Pons (tissue), 1 donor: ENCODE measurements at regions not wholly inside any gene's neighbourhood (a gene's known extent, or its start where the extent isn't known, plus 50 kb on each side); places are given as distances from the start of the nearest gene placed in this dataset.
"Not testable (repeated sequence)": the region's sequence is repeated elsewhere in the genome, so short reads cannot be mapped to it uniquely, and the experiment has no call there.

Source experiments
- DNase-seq: peaks from one replicate; pipeline ENCODE4 v3.0.0-alpha.2; 2016; ENCODE audit warnings: low spot score

DNA sequence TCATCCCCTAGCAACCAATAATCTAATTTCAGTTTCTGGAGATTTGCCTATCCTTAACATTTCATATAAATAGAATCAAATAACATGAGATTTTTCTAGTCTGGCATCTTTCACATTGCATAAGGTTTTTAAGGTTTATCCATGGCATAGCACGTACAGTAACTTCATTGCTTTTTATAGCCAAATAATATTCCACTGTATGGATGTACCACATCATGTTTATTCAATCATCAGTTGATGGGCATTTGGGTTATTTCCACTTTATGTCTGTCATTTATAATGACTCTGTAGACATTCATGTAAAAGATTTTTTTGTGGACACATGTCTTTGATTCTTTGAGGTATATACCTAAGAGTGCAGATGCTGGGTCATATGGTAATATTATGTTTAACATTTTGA, 1052.6 kb downstream of the DNAJB9 start:
- no peak for DNase-seq

DNA sequence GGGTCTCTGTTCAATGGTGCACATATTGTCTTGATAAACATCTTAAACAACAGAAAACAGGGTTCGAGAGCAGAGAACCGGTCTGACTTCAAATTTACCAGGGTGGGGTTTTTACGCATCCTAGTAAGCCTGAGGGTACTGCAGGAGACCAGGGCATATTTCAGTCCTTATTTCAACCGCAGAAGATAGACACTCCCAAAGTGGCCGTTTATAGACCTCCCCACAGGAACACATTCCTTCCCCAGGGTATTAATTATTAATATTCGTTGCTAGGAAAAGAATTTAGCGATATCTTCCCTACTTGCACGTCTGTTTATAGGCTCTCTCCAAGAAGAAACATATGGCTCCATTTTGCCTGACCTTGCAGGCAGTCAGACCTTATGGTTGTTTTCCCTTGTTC, 1063.2 kb downstream of the DNAJB9 start:
- not testable (repeated sequence) for DNase-seq

DNA sequence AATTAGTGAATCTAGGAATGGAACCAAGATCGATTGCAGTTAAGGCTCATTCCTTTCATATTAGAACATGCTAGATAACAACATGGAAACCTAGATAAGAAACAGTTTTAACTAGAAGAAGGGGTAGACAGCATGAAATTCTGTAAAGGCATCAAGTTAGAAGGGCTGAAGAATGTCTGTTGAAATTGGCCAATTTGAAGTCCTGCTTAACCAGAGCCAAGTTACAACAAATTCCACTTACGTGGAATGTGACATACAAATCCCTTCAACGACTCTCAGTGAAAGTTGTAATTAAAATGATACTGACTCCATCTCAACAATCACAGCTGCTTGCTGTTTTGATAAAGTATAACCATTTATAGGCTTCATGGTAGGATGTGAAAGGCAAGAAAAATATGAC, 1065.7 kb downstream of the DNAJB9 start:
- no peak for DNase-seq

DNA sequence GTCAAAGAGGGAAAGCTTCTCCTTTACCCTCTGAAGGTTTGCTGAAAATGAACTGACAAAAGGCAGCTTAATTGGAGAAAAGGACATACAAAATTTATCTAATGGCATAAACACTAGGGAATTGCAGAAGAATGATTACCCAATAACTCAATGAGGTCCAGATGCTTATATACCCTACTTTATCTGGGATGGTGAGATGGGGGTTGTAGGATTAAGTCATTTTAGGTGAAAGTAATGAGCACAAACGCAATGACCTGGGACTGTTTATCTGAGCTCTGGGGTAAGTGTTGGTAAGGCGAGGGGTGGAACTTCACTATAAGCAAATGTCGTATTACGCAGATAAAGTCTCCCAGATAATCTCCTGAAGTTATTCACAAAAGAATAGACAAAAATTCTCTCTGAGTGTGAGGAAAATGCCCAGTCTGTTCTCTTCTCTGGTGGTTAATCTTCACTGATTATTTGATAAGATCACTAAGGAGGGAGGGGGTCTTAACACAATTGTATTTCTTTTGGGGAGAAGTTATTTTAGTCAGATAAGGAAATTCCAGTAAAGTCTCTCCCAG, 1067.8 kb downstream of the DNAJB9 start:
- no peak for DNase-seq

DNA sequence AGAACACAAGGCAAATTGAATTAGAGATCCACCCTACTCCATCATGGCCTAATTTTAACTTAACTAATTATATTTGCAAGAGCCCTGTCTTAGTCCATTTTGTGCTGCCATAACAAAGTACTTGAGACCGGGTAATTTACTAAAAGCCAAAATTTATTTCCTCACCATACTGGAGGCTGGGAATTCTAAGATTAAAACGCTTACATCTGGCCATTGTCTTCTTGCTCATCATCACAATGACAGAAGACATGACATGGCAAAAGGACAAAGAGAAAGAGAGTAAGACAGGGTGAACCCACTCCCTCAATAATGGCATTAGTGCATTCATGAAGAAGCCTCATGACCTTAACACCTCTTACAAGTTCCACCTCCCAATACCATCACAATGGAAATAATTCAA, 1068.6 kb downstream of the DNAJB9 start:
- DNase-seq: no peak

DNA sequence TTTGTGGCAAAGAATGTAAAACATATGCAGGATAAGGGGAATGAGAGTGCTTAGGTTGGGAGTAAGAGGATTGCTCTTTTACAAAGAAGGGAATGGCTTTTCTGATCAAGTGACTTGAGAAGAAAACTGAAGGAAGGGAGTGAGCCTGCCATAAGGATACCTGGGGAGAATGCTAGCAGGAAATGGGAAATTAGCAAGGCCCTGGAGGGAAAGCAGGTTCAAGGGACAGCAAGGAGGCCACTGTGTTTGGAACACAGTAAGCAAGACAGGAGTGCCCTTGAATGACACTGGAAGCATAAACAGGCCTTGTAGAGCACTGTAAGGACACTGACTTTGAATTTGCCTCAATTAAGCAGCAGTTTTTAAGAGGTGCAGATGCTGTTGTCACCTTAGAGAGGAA, 1069.9 kb downstream of the DNAJB9 start:
- DNase-seq: no peak

DNA sequence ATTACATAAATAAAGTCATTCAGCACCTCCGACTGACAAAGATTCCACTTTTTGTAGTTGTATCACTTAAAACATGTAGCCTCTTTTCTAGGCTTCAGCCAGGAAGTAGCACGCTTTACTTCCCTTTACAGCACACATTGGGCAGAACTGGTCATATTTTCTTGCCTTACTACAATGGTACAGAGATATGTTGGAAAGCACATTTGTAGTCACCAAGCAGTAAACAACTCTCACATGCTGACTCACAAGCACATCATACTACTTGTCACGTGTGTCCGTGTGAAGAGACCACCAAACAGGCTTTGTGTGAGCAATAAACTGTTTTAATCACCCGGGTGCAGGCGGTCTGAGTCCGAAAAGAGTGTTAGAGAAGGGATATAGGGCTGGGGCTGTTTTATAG, 1071.8 kb downstream of the DNAJB9 start:
- no peak for DNase-seq

DNA sequence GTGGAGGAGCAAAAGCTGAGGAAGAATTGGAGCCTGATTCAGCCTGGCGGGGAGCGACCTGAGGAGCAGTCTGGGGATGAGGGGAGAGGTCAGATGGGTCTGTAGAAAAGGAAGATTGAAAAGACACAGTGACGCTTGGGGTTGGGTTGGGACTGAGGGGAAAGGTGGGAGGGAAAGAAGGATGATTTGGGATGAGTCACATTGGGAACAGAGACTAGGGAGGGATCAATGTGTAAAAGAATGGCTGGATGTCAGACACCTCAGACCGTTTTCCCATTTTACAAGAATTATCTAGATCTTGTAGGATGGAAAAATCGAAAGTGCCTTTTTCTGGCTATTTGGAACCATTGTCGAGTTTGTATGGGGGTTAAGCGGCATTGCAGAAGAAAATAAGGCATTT, 1076.5 kb downstream of the DNAJB9 start:
- DNase-seq: no peak

DNA sequence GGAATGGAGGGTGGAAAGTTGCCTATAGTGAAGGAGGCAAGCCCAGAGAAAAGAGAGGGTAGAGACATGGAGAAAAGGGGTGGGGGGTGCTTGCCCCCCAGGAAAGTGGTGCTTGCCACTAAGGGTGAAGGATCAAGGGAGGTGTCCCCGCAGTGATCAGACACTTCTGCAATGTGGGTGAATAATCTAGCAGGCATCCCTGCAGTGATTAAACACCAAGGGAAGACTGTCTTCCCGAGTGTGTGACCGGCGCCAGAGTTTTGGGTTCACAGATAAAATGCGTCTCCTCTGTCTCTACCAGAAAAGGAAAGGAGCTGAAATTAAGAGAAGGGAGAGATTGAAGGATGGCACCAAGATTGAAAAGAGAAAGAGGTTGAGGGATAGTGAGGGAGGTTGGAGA, 1076.9 kb downstream of the DNAJB9 start:
- not testable (repeated sequence) for DNase-seq

DNA sequence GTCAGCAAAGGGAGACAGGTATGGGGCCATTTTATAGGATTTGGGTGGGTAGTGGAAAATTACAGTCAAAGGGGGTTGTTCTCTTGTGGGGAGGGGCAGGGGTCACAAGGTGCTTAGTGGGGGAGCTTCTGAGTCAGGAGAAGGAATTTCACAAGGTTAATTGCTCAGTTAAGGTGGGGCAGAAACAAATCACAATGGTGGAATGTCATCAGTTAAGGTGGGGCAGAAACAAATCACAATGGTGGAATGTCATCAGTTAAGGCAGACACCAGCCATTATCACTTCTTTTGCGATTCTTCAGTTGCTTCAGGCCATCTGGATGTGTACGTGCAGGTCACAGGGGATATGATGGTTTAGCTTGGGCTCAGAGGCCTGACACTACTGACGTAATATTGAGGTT, 1077.6 kb downstream of the DNAJB9 start:
- not testable (repeated sequence) for DNase-seq

DNA sequence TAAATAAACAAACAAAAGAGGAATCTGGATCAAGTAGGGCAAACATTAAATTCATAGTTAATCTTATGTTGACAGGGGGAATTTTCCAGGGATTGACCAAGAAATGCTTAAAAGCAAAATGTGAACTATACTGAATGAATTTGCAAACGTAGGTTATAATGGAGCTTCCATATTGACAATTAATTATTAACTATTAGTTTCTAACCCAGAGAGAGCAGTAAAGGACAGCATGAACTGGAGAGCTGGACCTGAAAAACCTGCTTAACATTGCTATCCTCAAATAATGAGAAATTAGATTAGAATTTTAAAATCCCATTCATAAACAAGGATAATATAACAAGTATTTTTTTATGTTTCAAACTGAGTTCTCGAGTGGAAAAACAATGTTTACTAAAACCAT, 1089.6 kb downstream of the DNAJB9 start:
- DNase-seq: no peak

DNA sequence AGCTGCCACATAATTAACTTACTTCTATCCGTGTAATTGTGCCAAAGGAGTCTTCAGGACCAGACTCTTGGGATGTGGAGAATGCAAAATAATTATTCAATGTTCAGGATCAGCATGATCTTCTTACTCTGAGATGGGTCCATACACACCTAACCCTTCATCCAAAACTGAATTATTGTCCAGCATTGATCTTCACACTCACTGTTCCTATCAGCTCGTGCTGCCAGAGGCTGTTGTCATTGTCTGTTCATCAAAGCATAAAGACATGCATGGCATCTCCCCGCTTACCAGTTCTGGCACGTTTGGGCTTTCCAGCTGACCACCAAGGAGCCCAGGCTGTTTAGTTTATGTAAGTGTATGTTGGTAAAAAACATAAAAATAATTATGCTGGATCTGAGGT, 1090.7 kb downstream of the DNAJB9 start:
- DNase-seq: no peak

DNA sequence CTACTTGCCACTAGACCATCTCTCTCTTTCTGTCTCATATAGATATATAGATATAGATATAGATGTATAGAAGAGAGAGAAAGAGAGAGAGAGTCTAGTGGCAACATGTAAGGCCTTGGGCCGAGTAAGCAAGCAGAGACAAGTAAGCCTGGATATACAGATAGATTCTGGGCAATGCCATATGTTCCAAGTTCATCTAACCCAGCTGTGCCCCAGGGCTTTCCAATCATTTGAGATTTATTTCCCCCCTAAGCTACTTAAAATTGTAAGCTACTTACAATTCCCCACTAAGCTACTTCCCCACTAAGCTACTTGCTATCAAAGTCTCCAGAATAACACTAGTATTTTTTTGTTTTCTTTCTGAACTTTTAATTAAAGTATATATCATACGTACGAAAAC, 1094.1 kb downstream of the DNAJB9 start:
- no peak for DNase-seq

DNA sequence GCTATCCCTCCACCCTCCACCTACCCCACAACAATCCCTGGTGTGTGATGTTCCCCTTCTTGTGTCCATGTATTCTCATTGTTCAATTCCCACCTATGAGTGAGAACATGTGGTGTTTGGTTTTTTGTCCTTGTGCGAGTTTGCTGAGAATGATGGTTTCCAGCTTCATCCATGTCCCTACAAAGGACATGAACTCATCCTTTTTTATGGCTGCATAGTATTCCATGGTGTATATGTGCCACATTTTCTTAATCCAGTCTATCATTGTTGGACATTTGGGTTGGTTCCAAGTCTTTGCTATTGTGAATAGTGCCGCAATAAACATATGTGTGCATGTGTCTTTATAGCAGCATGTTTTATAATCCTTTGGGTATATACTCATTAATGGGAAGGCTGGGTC, 1117.6 kb downstream of the DNAJB9 start:
- DNase-seq: not testable (repeated sequence)

DNA sequence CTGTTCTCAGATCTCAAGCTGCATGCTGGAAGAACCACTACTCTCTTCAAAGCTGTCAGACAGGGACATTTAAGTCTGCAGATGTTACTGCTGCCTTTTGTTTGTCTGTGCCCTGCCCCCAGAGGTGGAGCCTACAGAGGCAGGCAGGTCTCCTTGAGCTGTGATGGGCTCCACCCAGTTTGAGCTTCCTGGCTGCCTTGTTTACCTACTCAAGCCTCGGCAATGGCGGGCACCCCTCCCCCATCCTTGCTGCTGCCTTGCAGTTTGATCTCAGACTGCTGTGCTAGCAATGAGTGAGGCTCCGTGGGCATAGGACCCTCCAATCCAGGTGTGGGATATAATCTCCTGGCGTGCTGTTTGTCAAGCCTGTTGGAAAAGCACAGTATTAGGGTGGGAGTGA, 1122.9 kb downstream of the DNAJB9 start:
- not testable (repeated sequence) for DNase-seq

DNA sequence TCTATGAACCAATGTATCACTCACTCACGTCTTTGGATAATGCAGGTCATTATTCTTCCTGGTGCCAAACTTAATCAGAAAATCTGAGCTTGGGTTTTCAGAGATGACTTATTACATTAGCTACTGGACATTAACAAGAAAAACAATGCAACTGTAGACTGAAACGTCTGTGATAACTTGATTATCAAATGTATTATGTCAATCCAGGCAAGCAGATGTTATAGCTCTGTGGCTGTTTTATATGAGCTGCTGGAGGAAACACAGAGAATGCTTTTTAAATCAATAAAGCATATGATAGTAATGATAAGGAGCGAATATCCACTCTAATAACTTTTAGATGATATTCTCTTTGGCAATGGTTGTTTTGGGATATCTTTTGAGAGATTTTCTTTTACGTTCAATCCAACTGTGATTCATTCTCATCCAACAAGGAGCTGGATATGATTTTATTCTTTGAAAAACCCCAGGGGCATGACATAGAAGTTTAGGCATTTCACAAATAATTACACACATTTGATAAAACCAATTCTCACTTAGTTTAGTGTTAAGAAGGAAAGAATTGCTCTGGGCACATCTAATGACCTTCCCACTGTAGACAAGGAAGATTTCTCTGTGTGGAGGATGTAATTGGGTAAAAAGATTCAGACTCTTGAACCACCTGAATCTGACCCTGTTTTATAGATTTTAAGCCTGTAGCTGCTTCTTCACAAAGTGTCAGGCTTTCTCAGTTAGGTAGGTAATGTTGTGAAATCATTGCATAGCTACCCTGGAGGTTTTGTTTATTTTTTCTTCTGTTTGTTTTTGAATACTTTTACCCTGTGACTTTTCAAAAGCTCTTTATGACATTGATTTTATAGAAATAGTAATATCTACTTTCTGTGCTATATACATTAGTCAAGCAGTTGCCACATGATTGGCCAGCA, 1124.7 kb downstream of the DNAJB9 start:
- DNase-seq: no peak

DNA sequence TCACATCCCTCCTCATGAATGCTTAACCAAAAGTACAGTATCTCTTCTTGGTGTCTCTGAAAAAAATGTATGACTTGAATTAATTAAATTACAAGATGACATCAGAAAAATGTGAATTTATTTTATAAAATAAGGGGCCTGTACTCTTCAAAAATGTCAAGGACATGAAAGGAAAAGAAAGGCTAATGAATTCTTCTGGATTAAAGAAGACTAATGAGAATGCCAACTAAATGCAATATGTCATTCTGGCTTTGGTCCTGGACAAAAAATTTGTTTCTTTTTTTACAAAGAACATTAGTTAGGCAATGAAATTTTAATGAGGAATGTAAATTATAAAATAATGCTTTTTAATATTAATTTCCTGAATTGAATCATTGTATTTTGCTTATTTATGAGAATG, 1125.7 kb downstream of the DNAJB9 start:
- DNase-seq: no peak

DNA sequence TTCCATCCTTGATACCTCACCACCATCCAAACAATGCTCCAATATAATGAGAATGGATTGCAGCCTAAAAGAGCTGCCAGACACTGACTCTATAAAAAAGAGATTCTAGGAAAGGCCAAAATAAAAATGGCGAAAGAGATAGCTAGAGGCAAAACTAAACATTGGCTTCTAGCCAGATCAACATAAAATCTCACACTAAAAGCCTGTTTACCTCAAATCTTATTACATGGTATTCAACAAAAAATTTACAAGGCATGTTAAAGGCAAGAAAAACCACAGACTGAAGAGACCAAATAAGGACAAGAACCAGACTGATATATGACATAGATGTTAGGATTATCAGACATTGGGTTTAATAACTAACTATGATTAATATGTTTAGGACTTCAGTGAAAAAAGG, 1127.0 kb downstream of the DNAJB9 start:
- DNase-seq: no peak

DNA sequence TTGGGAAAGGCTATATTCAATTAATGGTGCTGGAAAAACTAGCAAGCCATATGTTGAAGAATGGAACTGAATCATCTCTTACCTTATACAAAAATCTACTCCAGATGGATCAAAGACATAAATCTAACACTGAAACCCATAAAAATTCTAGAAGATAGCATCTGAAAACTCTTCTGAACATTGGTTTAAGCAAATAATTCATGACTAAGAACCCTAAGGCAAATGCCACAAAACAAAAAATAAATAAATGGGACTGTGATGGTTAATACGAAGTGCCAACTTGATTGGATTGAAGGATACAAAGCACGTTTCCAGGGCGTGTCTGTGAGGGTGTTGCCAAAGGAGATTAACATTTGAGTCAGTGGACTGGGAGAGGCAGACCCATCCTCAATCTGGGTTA, 1130.0 kb downstream of the DNAJB9 start:
- no peak for DNase-seq

DNA sequence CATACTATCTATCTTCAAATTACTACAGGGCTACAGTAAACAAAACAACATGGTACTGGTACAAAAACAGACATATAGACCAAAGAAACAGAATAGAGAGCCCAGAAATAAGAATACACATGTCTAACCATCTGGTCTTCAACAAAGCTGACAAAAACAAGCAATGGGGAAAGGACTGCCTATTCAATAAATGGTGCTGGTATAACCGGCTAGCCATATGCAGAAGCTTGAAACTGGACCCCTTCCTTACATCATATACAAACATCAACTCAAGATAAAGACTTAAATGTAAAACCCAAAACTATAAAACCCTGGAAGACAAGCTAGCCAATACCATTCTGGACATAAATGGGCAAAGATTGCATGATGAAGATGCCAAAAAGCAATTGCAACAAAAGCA, 1143.7 kb downstream of the DNAJB9 start:
- no peak for DNase-seq

DNA sequence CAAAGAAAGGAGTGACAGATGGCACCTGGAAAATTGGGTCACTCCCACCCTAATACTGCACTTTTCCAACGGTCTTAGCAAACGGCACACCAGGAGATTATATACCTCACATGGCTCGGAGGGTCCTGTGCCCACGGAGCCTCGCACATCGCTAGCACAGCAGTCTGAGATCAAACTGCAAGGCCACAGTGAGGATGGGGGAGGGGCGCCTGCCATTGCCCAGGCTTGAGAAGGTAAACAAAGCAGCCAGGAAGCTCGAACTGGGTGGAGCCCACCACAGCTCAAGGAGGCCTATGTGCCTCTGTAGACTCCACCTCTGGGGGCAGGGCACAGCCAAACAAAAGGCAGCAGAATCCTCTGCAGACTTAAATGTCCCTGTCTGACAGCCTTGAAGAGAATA, 1149.7 kb downstream of the DNAJB9 start:
- not testable (repeated sequence) for DNase-seq

DNA sequence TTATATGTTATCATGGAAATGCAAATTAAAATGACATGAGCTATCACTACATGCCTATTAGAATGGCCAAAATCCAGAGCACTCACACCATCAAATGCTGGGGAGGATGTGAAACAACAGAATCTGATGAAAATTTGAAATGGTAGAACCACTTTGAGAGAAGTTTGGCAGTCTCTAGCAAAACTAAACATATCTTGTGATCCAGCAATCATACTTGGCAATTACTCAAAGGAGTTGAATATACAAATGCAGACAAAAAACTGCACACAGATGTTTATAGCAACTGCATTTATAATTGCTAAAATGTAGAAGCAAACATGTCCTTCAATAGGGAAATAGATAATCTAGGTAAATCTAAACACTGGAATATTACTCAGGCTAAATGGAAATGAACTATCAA, 1164.9 kb downstream of the DNAJB9 start:
- no peak for DNase-seq

DNA sequence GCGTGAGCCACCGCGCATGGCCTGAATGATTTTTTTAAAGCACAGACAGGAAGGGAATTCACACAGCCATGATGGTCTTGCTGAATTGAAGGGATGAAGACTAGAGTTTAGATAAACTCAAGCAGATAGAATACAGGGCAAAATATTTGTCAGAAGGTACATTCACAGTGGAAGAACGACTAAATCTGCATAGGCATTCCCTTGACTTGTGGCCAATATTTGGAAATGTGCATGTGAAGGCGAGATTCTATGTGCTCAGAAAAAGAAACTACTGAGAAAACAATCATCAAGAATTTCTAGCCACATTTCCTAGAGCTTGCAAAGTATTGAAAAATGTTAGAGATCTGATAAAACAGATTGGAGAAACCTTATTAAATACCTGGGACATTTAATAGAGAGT, 1166.2 kb downstream of the DNAJB9 start:
- DNase-seq: no peak
